Endothelial cell of umbilical vein (primary cell): ENCODE measurements at regions not wholly inside any gene's neighbourhood (a gene's known extent, or its start where the extent isn't known, plus 50 kb on each side); places are given as distances from the start of the nearest gene placed in this dataset.

ENCODE experiments used
- BruUV-seq: library from RNA; stranded (reverse); fragments of 400-500 nt; replicated peaks from 2 replicates; lab custom pipeline; 2021; lab: Mats Ljungman, UMichigan
- CTCF ChIA-PET: fragments of 300-600, 350-600 bp; sonication (Branson Sonifier 250); formaldehyde crosslinking; loops from one replicate; lab custom pipeline; 2021; ENCODE audit warnings: antibody characterized with exemption, inconsistent platforms; lab: Charles Lee
- POLR2A ChIA-PET: fragments of 300-600, 350-600 bp; sonication (Branson Sonifier 250); formaldehyde crosslinking; loops from one replicate; lab custom pipeline; 2021; ENCODE audit warnings: antibody characterized with exemption, inconsistent platforms; lab: Charles Lee
- DNase-seq: peaks from one replicate; pipeline ENCODE4 v3.0.0-alpha.2; 2011; ENCODE audit warnings: low read depth, low spot score
- FAIRE-seq: peaks from 2 replicates; lab custom pipeline; 2011; peaks lifted over from hg19 to GRCh38; lab: Jason Lieb, UNC
- H2AFZ ChIP-seq: 2 replicates; pipeline ENCODE4 v1.6.0; 2012; ENCODE audit warnings: low read depth, low read length, control low read depth, inconsistent platforms
- H3K27ac ChIP-seq: 2 replicates; pipeline ENCODE4 v1.5.1; 2011; ENCODE audit warnings: low read depth, mild to moderate bottlenecking, control low read depth, low read length, moderate library complexity; ENCODE audit not compliant: insufficient read depth
- H3K27me3 ChIP-seq, 2 experiments: 2 replicates each; pipeline versions ENCODE4 v1.6.0 to v1.6.1; 2011; ENCODE audit warnings: low read length in 2 of 2, mixed read lengths in 1 of 2; ENCODE audit not compliant: control insufficient read depth in 2 of 2, insufficient read depth in 2 of 2
- H3K36me3 ChIP-seq, 2 experiments: 2 replicates in 1 of 2; 3 replicates in 1 of 2; pipeline ENCODE4 v1.5.1; 2011; ENCODE audit warnings: low read length in 2 of 2, mild to moderate bottlenecking in 1 of 2, moderate library complexity in 1 of 2; ENCODE audit not compliant: control insufficient read depth in 2 of 2, insufficient read depth in 2 of 2; ENCODE audit errors: extremely low read depth in 1 of 2
- H3K4me1 ChIP-seq: 3 replicates; pipeline ENCODE4 v1.5.1; 2011; ENCODE audit warnings: mild to moderate bottlenecking, low read length; ENCODE audit not compliant: control insufficient read depth, insufficient read depth; ENCODE audit errors: extremely low read depth
- H3K4me2 ChIP-seq: 2 replicates; pipeline ENCODE4 v1.6.1; 2011; ENCODE audit warnings: low read length, control low read depth, mixed read lengths; ENCODE audit not compliant: insufficient read depth
- H3K4me3 ChIP-seq, 3 experiments: fragments of 200-600 bp in 1 of 3; sonication (generic), shearing (Covaris generic) in 1 of 3; replicated peaks in 1 of 3; 2 replicates each; pipeline ENCODE4 v1.5.1; 2011 to 2016; ENCODE audit warnings: control low read depth in 3 of 3, low read length in 3 of 3, mild to moderate bottlenecking in 2 of 3, inconsistent platforms in 1 of 3, low read depth in 1 of 3, moderate library complexity in 1 of 3; ENCODE audit not compliant: insufficient read depth in 1 of 3
- H3K79me2 ChIP-seq: 2 replicates; pipeline ENCODE4 v1.6.0; 2012; ENCODE audit warnings: low read length, inconsistent platforms; ENCODE audit not compliant: control insufficient read depth, insufficient read depth
- H3K9ac ChIP-seq: replicated peaks from 2 replicates; pipeline ENCODE3; 2011; ENCODE audit warnings: low read length, control low read depth; ENCODE audit not compliant: insufficient read depth; ENCODE audit errors: extremely low read depth
- H3K9me1 ChIP-seq: replicated peaks from 3 replicates; pipeline ENCODE4 v1.6.0; 2011; ENCODE audit warnings: mild to moderate bottlenecking, low read length; ENCODE audit not compliant: control insufficient read depth, insufficient read depth; ENCODE audit errors: extremely low read depth
- H3K9me3 ChIP-seq: replicated peaks from 2 replicates; pipeline ENCODE4 v1.5.1; 2012; ENCODE audit warnings: low read length, inconsistent platforms; ENCODE audit not compliant: control insufficient read depth, insufficient read depth
- H4K20me1 ChIP-seq: replicated peaks from 2 replicates; pipeline ENCODE3; 2011; ENCODE audit warnings: mild to moderate bottlenecking, low read length; ENCODE audit not compliant: control insufficient read depth, insufficient read depth; ENCODE audit errors: extremely low read depth
- EZH2 ChIP-seq: IDR thresholded peaks from 2 replicates; pipeline ENCODE4 v1.6.1; 2012; ENCODE audit warnings: borderline replicate concordance, low read depth, mild to moderate bottlenecking, moderate library complexity, low read length, inconsistent platforms; ENCODE audit not compliant: severe bottlenecking
- FOS ChIP-seq: IDR thresholded peaks from 2 replicates; pipeline ENCODE4 v1.6.1; 2011; ENCODE audit warnings: mild to moderate bottlenecking, low read length, moderate library complexity, borderline replicate concordance; ENCODE audit not compliant: insufficient read depth
- GATA2 ChIP-seq: IDR thresholded peaks from 2 replicates; pipeline ENCODE4 v1.7.0; 2011; ENCODE audit warnings: low read depth, mild to moderate bottlenecking, moderate library complexity, mixed read lengths, low read length; ENCODE audit not compliant: insufficient read length, insufficient read depth
- JUN ChIP-seq: IDR thresholded peaks from 2 replicates; pipeline ENCODE4 v1.6.1; 2011; ENCODE audit warnings: borderline replicate concordance, low read depth; ENCODE audit not compliant: insufficient read length, insufficient read depth
- MYC ChIP-seq: IDR thresholded peaks from one replicate; pipeline ENCODE4 v1.6.1; 2011; ENCODE audit warnings: mild to moderate bottlenecking, low read depth, low read length
- POLR2A ChIP-seq: IDR thresholded peaks from 2 replicates; pipeline ENCODE4 v1.6.1; 2012; ENCODE audit warnings: low read depth, mild to moderate bottlenecking, control low read depth, low read length
- POLR2AphosphoS5 ChIP-seq: IDR thresholded peaks from 2 replicates; pipeline ENCODE4 v1.6.1; 2012; ENCODE audit warnings: low read depth, mild to moderate bottlenecking, control low read depth, low read length, moderate library complexity; ENCODE audit not compliant: insufficient read depth
- dilution Hi-C: fragments of 300-500 bp; cut with MboI; formaldehyde crosslinking; loops from one replicate; pipeline ENCODE4 v1.15.0; 2019; ENCODE audit warnings: low sequenced_read_pairs; ENCODE audit not compliant: extremely low pct_ligation_motif_present
- intact Hi-C: fragments of 100-400 bp; cut with micrococcal nuclease; formaldehyde crosslinking; loops from one replicate; pipeline ENCODE4 v1.10.0; 2022
- TF ChIP-seq, protein P1 (sequence below): IDR thresholded peaks from 2 replicates; pipeline ENCODE4 v1.6.1; 2011; ENCODE audit not compliant: insufficient read depth, insufficient read length
- TF ChIP-seq, protein P2 (sequence below), 2 donors: IDR thresholded peaks; 1 replicate in 1 of 2; 2 replicates in 1 of 2; pipeline ENCODE4 v1.5.1; 2011; ENCODE audit warnings: low read length in 2 of 2, mild to moderate bottlenecking in 2 of 2, moderate library complexity in 2 of 2, control low read depth in 1 of 2, inconsistent platforms in 1 of 2, low read depth in 1 of 2; ENCODE audit not compliant: insufficient read depth in 1 of 2; ENCODE audit errors: extremely low read depth in 1 of 2

DNA sequence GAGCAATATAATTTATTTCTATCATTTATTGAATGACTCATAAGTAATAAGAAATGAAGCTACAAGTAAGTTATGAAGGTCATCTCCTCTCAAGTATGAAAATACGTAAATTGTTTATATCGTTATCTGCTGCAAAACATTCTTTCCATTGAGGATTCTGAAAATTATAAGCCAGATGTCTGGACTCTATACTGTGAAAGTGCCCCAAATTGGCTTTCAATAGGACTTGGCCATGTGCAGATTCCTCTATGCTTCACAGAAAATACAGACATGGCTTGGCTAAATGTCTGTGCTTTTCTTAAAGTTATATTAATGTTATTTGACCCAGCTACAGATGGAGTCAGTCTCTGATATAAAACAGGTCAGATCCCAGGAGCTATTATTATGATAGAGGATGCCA lies 2109.9 kb upstream of the AGA start:
- H3K4me3 ChIP-seq: no peak overlapping the region
- POLR2A ChIA-PET: no interaction called here
- H3K9me3 ChIP-seq: peaks cover 2% of the 10 kb centered on the region
- H3K9me1 ChIP-seq: no peaks in the 10 kb centered on the region
- H3K36me3 ChIP-seq: no peaks in the 10 kb centered on the region
- intact Hi-C loops (no loop called here), dilution Hi-C loops (no loop called here)
- H3K9ac ChIP-seq: no peak overlapping the region
- H3K79me2 ChIP-seq: no peaks in the 10 kb centered on the region
- H3K27me3 ChIP-seq: no peaks in the 10 kb centered on the region
- CTCF ChIA-PET: no interaction called here
- H4K20me1 ChIP-seq: no peaks in the 10 kb centered on the region
- H3K27ac ChIP-seq: no peak overlapping the region
- no TSS peak for BruUV-seq
- no peaks in the 10 kb centered on the region for H3K4me1 ChIP-seq
- FAIRE-seq (no peak), DNase-seq (no peak)
- TF ChIP-seq FOS (no peak), JUN (no peak), POLR2AphosphoS5 (no peak), EZH2 (no peak), GATA2 (no peak), MYC (no peak), POLR2A (no peak)
- TF ChIP-seq, protein P1, sequence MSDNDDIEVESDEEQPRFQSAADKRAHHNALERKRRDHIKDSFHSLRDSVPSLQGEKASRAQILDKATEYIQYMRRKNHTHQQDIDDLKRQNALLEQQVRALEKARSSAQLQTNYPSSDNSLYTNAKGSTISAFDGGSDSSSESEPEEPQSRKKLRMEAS: no peak
- TF ChIP-seq, protein P2, sequence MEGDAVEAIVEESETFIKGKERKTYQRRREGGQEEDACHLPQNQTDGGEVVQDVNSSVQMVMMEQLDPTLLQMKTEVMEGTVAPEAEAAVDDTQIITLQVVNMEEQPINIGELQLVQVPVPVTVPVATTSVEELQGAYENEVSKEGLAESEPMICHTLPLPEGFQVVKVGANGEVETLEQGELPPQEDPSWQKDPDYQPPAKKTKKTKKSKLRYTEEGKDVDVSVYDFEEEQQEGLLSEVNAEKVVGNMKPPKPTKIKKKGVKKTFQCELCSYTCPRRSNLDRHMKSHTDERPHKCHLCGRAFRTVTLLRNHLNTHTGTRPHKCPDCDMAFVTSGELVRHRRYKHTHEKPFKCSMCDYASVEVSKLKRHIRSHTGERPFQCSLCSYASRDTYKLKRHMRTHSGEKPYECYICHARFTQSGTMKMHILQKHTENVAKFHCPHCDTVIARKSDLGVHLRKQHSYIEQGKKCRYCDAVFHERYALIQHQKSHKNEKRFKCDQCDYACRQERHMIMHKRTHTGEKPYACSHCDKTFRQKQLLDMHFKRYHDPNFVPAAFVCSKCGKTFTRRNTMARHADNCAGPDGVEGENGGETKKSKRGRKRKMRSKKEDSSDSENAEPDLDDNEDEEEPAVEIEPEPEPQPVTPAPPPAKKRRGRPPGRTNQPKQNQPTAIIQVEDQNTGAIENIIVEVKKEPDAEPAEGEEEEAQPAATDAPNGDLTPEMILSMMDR (IDR thresholded peaks at IDR 0.05; ENCODE audit: extremely low read depth in 1 of 2, insufficient read depth in 1 of 2, low read depth in 1 of 2, low read length in 2 of 2): no peak
- no peak overlapping the region for H2AFZ ChIP-seq
- no peak overlapping the region for H3K4me2 ChIP-seq
